Keratinocyte (primary cell): ENCODE measurements at regions not wholly inside any gene's neighbourhood (a gene's known extent, or its start where the extent isn't known, plus 50 kb on each side); places are given as distances from the start of the nearest gene placed in this dataset.
"Not testable (repeated sequence)": the region's sequence is repeated elsewhere in the genome, so short reads cannot be mapped to it uniquely, and the experiment has no call there.

ENCODE experiments used
- CTCF ChIP-seq, 3 experiments: IDR thresholded peaks in 1 of 3; conservative IDR thresholded peaks in 1 of 3; optimal IDR thresholded peaks in 1 of 3; 2 replicates in 2 of 3; 3 replicates in 1 of 3; pipeline versions ENCODE3 to v1.5.1; 2011; ENCODE audit warnings: low read length in 3 of 3, mild to moderate bottlenecking in 3 of 3, moderate library complexity in 2 of 3, control low read depth in 1 of 3, inconsistent platforms in 1 of 3; ENCODE audit not compliant: insufficient read depth in 2 of 3; ENCODE audit errors: extremely low read depth in 1 of 3
- EZH2 ChIP-seq: IDR thresholded peaks from one replicate; pipeline ENCODE4 v1.6.1; 2012; ENCODE audit warnings: inconsistent platforms, mild to moderate bottlenecking, low read length, moderate library complexity

- not testable (repeated sequence) for TF ChIP-seq CTCF (optimal IDR thresholded peaks at IDR 0.05 in 1 of 3, IDR thresholded peaks at IDR 0.05 in 1 of 3, conservative IDR thresholded peaks at IDR 0.05 in 1 of 3; ENCODE audit: extremely low read depth in 1 of 3, insufficient read depth in 2 of 3, low read length in 3 of 3); EZH2
Observed at GRCh38 chr1:842799-843198, 80.9 kb upstream of the SAMD11 start.
